ENCODE measurements at regions not wholly inside any gene's neighbourhood (a gene's known extent, or its start where the extent isn't known, plus 50 kb on each side); places are given as distances from the start of the nearest gene placed in this dataset.

DNA sequence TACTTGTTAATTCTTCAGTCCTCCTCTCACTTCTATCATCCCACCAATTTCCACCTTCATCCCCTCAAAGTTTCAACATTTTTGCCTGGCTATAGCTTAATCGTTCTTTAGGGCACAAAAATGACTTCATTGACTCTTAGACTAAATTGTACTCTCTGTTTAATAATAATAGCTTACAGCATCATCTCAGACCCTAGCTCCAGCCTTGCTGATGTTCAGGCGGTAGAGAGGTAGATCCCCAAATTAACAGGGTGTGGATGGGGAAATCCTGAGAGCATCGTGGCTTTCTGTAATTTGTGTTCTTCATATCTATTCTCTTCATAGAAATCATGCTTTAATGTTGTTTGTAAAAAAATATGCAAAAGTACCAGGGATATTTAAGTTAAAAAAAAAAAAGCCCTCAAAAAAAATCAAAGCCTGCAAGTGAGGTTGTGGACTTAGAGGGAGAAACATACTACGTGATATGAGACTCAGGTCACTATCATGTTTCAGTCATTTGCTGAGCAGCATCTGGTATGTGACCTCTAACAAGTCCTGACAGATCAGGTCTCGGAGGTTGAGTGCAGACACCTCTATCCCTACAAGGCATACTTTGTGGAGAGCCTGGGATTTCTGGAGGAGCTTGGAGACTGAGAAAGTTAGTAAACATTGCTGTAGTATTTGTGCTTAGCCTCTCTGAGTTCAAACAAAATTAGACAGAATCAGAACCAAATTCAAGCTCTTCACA lies 1063.3 kb upstream of the CITED2 start:
- intact Hi-C loops (cut with DNase I, micrococcal nuclease), result no loop called here
- H3K4me1 Mint-ChIP-seq, result no peaks in the 10 kb centered on the region
- H3K36me3 Mint-ChIP-seq (ENCODE audit: low read depth), result no peaks in the 10 kb centered on the region
- H3K4me3 Mint-ChIP-seq, result no peak overlapping the region
- ChIA-PET CTCF (interaction anchor here (0.6 kb wide), 1 partner anchor 117 kb away, joined by 3 read pairs; no protein-coding TSS in a partner anchor), POLR2A (no interaction called here)
- H3K27me3 Mint-ChIP-seq, result peaks cover 3% of the 10 kb centered on the region
- DNase-seq (no peak), ATAC-seq (no peak)
- peaks cover 2% of the 10 kb centered on the region for H3K9me3 Mint-ChIP-seq (ENCODE audit: low read depth)
- no peak overlapping the region for H3K27ac Mint-ChIP-seq

DNA sequence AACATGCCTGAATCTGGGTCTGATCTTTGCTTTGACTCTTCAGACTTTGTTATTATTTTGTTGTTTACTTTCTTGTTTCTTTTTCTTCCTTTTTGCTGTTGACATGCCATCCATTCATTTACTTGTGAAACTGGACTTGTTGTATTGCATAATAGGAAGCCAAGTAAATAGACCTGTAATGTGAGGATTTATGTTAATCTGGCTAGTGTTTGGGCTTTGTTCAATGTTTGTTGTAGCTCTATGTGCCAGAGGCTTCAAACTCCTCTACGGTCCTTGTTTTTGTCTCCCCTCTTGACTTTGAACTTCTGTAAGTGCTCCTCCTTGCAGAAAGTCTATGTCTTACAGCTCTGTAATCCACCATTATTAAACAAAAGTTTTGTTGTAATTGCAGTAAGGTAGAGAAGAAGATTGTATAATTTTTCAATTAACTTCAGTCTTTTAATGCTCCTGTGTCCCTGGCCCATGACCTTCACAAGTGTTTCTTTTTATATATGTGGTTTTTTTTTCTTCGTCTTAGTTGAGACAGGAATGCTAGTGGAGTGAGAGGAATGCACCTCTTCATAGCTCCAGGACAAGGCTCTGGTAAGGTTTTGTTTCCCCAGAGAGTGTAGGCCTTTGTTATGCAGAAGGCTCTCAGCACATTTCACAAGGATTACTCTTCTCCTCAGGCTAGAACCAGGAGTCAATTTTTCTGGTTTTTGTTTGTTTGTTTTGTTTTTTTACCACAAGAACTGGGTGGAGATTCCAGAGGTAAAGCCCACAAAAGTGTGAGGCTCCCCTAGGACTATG lies 1061.8 kb upstream of the CITED2 start:
- intact Hi-C loops (cut with DNase I, micrococcal nuclease), result no loop called here
- no peaks in the 10 kb centered on the region for H3K27me3 Mint-ChIP-seq
- CTCF ChIA-PET, result no interaction called here
- peaks cover 2% of the 10 kb centered on the region for H3K9me3 Mint-ChIP-seq (ENCODE audit: low read depth)
- H3K36me3 Mint-ChIP-seq (ENCODE audit: low read depth), result no peaks in the 10 kb centered on the region
- POLR2A ChIA-PET, result no interaction called here
- H3K27ac Mint-ChIP-seq, result no peak overlapping the region
- DNase-seq (no peak), ATAC-seq (no peak)
- H3K4me3 Mint-ChIP-seq, result no peak overlapping the region
- no peaks in the 10 kb centered on the region for H3K4me1 Mint-ChIP-seq

GRCh38 chr6:140434761-140435160 lies 1060.3 kb upstream of the CITED2 start:
- H3K27ac Mint-ChIP-seq, result no peak overlapping the region
- no peak overlapping the region for H3K4me3 Mint-ChIP-seq
- ATAC-seq (no peak), DNase-seq (no peak)
- intact Hi-C loops (cut with DNase I, micrococcal nuclease), result no loop called here
- H3K36me3 Mint-ChIP-seq (ENCODE audit: low read depth), result no peaks in the 10 kb centered on the region
- H3K27me3 Mint-ChIP-seq, result no peaks in the 10 kb centered on the region
- no peaks in the 10 kb centered on the region for H3K4me1 Mint-ChIP-seq
- ChIA-PET POLR2A (no interaction called here), CTCF (no interaction called here)
- H3K9me3 Mint-ChIP-seq (ENCODE audit: low read depth), result peaks cover 2% of the 10 kb centered on the region

GRCh38 chr6:140433072-140433471 lies 1058.6 kb upstream of the CITED2 start:
- Mint-ChIP-seq H3K9me3 (ENCODE audit: low read depth) (peaks cover 2% of the 10 kb centered on the region), H3K27ac (no peak overlapping the region), H3K4me3 (no peak overlapping the region), H3K4me1 (no peaks in the 10 kb centered on the region), H3K36me3 (ENCODE audit: low read depth) (no peaks in the 10 kb centered on the region), H3K27me3 (no peaks in the 10 kb centered on the region)
- CTCF ChIA-PET, result no interaction called here
- intact Hi-C loops (cut with DNase I, micrococcal nuclease), result no loop called here
- no peak for DNase-seq
- no peak for ATAC-seq
- POLR2A ChIA-PET, result no interaction called here

GRCh38 chr6:140427842-140428241 lies 1053.4 kb upstream of the CITED2 start:
- H3K4me1 Mint-ChIP-seq, result no peaks in the 10 kb centered on the region
- ATAC-seq (no peak), DNase-seq (no peak)
- intact Hi-C loops (cut with DNase I, micrococcal nuclease), result no loop called here
- CTCF ChIA-PET, result interaction anchor here (0.7 kb wide), 1 partner anchor 412 kb away, joined by 3 read pairs; no protein-coding TSS in a partner anchor
- no peaks in the 10 kb centered on the region for H3K36me3 Mint-ChIP-seq (ENCODE audit: low read depth)
- no peaks in the 10 kb centered on the region for H3K27me3 Mint-ChIP-seq
- no peak overlapping the region for H3K27ac Mint-ChIP-seq
- H3K4me3 Mint-ChIP-seq, result no peak overlapping the region
- POLR2A ChIA-PET, result no interaction called here
- H3K9me3 Mint-ChIP-seq (ENCODE audit: low read depth), result peaks cover 3% of the 10 kb centered on the region

DNA sequence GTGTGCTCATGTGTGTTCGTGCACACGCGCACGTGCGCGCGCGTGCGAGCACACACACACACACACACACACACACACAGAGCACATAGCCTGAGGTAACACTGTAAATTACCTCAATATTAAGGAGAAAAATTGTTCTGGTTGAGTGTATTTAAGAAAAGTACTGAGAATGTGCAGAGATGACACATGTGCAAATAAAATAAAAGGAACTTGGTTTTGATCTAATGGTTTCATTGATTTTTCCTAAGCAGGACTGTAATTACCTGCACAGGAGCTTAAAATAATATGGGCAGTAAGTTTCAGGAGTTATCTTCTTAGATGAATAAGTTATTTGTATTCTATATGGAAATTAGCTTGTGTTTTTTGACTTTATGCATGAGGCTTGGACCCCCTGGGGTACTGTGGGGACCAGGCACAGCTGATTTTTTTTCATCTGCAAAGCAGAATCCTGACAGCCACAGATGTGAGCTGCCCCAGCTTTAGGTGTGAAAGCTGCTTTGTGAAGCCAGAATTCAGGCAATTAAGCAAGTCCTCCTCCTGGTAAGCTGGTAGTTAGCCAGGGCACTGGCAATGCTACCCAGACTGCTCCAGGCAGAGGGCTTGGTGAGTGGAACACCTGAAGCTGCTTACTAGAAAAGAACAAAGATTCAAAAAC lies 1040.6 kb upstream of the CITED2 start:
- ATAC-seq (no peak), DNase-seq (no peak)
- intact Hi-C loops (cut with DNase I, micrococcal nuclease), result no loop called here
- CTCF ChIA-PET, result no interaction called here
- Mint-ChIP-seq H3K27ac (no peak overlapping the region), H3K4me3 (no peak overlapping the region), H3K36me3 (ENCODE audit: low read depth) (no peaks in the 10 kb centered on the region), H3K4me1 (no peaks in the 10 kb centered on the region), H3K27me3 (peaks cover 2% of the 10 kb centered on the region), H3K9me3 (ENCODE audit: low read depth) (peaks cover 10% of the 10 kb centered on the region)
- POLR2A ChIA-PET, result no interaction called here

DNA sequence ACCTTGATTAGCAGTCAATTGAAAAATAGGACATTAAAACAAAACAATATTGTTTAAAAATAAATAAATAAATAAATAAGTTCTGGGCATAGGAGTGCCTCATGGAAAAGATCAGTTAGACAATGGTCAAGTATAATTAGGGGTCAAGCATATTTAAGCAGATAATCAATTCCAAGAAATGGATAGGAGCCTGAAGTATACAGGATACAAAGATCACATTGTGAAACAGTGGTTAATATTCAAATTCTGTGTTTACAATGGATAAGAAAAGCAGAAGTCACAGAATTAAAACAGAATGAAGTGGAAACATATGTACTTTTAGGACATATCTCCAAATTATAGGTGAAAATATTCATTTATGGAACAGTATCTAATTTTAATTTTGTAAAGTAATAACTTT lies 1028.6 kb upstream of the CITED2 start:
- intact Hi-C loops (cut with DNase I, micrococcal nuclease), result no loop called here
- H3K4me3 Mint-ChIP-seq, result no peak overlapping the region
- ATAC-seq (no peak), DNase-seq (no peak)
- POLR2A ChIA-PET, result no interaction called here
- CTCF ChIA-PET, result no interaction called here
- H3K36me3 Mint-ChIP-seq (ENCODE audit: low read depth), result no peaks in the 10 kb centered on the region
- H3K9me3 Mint-ChIP-seq (ENCODE audit: low read depth), result peaks cover 2% of the 10 kb centered on the region
- H3K4me1 Mint-ChIP-seq, result no peaks in the 10 kb centered on the region
- H3K27me3 Mint-ChIP-seq, result no peaks in the 10 kb centered on the region
- H3K27ac Mint-ChIP-seq, result no peak overlapping the region

DNA sequence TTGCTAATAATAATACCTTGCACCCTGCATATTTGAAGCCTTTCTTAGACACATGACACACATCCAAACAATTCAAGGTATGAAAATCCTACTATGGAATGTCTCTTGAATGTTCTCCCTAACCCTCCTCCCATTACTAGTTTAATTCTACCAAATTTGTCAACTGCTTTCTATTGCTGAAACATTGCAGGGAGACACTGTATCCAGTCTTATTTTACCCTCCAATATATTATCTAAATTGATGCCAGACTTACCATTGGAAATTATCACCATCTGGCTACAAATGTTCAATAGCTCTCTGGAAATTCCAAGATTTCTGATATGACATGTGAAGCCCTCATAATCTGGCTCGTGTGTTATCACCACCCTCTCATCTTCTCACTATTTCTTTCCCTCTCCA lies 1027.3 kb upstream of the CITED2 start:
- Mint-ChIP-seq H3K27ac (no peak overlapping the region), H3K4me1 (no peaks in the 10 kb centered on the region), H3K9me3 (ENCODE audit: low read depth) (peaks cover 2% of the 10 kb centered on the region), H3K36me3 (ENCODE audit: low read depth) (no peaks in the 10 kb centered on the region), H3K4me3 (no peak overlapping the region), H3K27me3 (no peaks in the 10 kb centered on the region)
- POLR2A ChIA-PET, result no interaction called here
- ATAC-seq, result no peak
- CTCF ChIA-PET, result no interaction called here
- intact Hi-C loops (cut with DNase I, micrococcal nuclease), result no loop called here
- DNase-seq, result no peak

- no peak for ATAC-seq
- POLR2A ChIA-PET, result no interaction called here
- no peak overlapping the region for H3K4me3 Mint-ChIP-seq
- no peaks in the 10 kb centered on the region for H3K27me3 Mint-ChIP-seq
- no peak for DNase-seq
- no peaks in the 10 kb centered on the region for H3K36me3 Mint-ChIP-seq (ENCODE audit: low read depth)
- CTCF ChIA-PET, result no interaction called here
- no peaks in the 10 kb centered on the region for H3K9me3 Mint-ChIP-seq (ENCODE audit: low read depth)
- intact Hi-C loops (cut with DNase I, micrococcal nuclease), result no loop called here
- no peaks in the 10 kb centered on the region for H3K4me1 Mint-ChIP-seq
- no peak overlapping the region for H3K27ac Mint-ChIP-seq
These were observed 1023.6 kb upstream of the CITED2 start for GRCh38 chr6:140398076-140398475.

- intact Hi-C loops (cut with DNase I, micrococcal nuclease), result no loop called here
- ATAC-seq (no peak), DNase-seq (no peak)
- peaks cover 2% of the 10 kb centered on the region for H3K27me3 Mint-ChIP-seq
- H3K36me3 Mint-ChIP-seq (ENCODE audit: low read depth), result no peaks in the 10 kb centered on the region
- no peaks in the 10 kb centered on the region for H3K4me1 Mint-ChIP-seq
- ChIA-PET POLR2A (no interaction called here), CTCF (no interaction called here)
- H3K27ac Mint-ChIP-seq, result no peak overlapping the region
- H3K4me3 Mint-ChIP-seq, result no peak overlapping the region
- no peaks in the 10 kb centered on the region for H3K9me3 Mint-ChIP-seq (ENCODE audit: low read depth)
These were observed 1022.7 kb upstream of the CITED2 start for GRCh38 chr6:140397106-140397505.

DNA sequence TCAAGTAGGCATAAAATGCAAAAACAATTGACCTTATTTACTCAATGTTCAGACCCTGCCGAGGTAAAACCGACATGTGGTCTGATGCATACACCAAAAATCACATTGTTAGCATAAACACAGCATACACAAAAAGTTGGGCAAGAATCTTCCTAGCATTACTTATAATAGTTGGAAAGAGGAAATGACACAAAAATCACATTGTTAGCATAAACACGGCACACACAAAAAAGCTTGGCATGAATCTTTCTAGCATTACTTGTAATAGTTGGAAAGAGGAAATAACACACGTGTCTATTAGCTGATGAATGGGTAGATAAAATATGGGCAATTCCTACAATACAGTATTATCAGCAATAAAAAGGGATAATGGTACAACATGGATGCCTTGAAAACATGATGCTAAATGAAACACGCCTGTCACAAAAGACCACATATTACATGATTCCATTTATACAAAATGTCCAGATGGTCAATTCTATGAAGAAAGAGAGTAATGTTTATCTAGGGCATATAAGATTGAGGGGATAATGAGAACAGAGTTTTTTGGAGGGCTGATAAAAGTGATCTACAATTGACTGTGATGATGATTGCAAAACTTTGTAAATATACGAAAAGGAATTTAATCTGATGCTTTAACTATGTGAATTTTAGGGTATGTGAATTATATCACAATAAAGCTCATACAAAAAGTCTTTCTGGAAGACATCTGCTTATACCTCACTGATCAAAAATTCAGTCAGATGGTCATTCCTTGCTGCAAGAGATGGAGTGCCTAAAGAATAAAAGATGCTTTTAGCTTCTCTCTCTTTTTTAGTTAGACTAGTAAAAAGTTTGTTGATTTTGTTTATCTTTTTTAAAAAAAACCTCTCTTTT lies 1019.5 kb upstream of the CITED2 start:
- no peak overlapping the region for H3K27ac Mint-ChIP-seq
- peaks cover 4% of the 10 kb centered on the region for H3K27me3 Mint-ChIP-seq
- DNase-seq, result no peak
- H3K4me1 Mint-ChIP-seq, result no peaks in the 10 kb centered on the region
- H3K36me3 Mint-ChIP-seq (ENCODE audit: low read depth), result no peaks in the 10 kb centered on the region
- no peak overlapping the region for H3K4me3 Mint-ChIP-seq
- ATAC-seq, result no peak
- intact Hi-C loops (cut with DNase I, micrococcal nuclease), result no loop called here
- ChIA-PET POLR2A (no interaction called here), CTCF (no interaction called here)
- H3K9me3 Mint-ChIP-seq (ENCODE audit: low read depth), result no peaks in the 10 kb centered on the region
